GM19467 (cell line): ENCODE measurements at regions not wholly inside any gene's neighbourhood (a gene's known extent, or its start where the extent isn't known, plus 50 kb on each side); places are given as distances from the start of the nearest gene placed in this dataset.

Source experiments
- ATAC-seq: cut with Tn5 transposase; IDR thresholded peaks from one replicate; pipeline ENCODE4 v1.9.1; 2021; ENCODE audit warnings: mild to moderate bottlenecking, moderate library complexity; ENCODE audit not compliant: unreplicated experiment

DNA sequence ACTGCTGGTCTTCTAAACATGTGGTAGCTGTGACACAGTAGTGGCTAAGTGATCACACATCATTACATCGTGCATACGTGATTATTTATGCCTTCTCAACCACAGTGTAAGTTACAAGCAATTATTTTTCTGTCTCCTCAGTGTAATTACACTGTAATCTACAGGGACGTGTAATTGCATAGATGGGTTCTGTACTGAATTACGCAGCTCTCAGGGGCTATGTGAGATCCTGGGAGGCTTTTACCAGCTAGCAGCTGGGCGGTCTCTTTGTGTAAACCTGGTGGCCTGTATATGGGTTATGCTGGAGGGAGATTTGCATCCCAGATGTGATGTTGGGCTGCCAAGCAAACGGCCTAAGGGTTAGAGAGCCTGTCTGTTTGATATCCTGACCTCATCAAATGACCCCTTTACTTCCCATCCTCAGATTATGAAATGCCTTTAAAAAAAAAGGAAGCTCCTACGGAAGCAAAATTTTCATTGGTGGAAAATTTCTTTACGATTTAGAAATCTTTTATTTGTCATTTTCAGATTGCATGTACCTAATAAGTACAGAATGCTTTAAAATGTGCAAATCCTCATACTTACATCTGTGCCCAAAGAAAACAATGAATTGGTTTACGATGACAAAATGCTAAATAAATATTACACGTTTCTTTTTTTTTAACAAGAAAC, 402.8 kb upstream of the JAG1 start:
- no peak for ATAC-seq

- no peak for ATAC-seq
These were observed 403.4 kb upstream of the JAG1 start for GRCh38 chr20:11077226-11077625.

DNA sequence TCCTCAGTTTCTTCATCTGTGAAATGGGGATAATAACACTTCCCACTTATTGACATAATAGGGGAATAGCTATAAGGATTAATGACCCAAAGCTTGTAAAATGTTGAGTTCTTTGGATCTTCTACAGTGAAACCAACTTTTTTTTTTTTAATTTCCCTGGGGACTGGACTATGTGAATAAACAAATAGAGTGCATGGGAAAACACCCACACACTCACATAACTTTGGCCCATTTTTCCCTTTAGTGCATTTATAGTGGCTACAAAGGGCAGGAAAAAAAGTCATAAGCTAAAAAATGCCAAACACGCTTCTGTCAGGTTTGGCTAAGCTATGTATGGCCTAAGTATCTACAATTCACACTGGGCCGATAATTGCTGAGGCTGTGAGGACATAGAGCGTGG, 406.2 kb upstream of the JAG1 start:
- ATAC-seq = no peak

- ATAC-seq = no peak
These were observed 407.1 kb upstream of the JAG1 start for GRCh38 chr20:11080781-11081377.

DNA sequence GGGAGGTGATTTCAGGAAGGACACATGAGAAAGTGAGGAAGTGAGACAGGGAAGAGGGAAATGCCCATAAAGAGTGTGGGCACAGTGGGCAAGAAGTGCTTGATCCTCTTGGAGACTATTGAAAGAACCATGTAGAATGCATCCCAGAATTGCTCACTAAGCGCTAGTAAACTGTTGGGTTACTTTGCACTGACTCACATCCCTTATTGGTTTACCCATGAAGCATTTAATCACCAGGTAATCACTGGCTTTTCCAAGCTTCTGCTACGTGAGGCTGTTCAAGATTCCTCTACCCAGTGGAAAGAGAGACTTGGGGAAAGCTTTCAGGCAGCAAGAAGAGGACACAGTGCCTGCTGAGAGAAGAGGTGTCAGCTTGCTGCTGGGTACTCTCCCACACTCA, 410.0 kb upstream of the JAG1 start:
- no peak for ATAC-seq

DNA sequence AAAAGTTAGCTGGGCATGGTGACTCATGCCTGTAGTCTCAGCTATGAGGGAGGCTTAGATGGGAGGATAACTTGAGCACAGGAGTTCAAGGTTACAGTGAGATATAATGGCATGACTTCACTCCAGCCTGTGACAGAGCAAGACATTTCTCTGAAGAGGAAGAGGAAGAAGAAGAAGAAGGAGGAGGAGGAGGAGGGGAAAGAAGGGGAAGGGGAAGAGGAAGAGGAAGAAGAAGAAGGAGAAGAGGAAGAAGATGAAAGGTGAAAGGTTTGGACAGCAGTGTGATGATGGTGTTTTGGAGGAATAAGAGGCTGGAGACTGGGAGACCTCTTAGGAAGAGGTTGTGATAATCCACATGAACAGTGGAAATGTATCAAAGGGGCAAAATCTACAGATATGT, 410.7 kb upstream of the JAG1 start:
- no peak for ATAC-seq

DNA sequence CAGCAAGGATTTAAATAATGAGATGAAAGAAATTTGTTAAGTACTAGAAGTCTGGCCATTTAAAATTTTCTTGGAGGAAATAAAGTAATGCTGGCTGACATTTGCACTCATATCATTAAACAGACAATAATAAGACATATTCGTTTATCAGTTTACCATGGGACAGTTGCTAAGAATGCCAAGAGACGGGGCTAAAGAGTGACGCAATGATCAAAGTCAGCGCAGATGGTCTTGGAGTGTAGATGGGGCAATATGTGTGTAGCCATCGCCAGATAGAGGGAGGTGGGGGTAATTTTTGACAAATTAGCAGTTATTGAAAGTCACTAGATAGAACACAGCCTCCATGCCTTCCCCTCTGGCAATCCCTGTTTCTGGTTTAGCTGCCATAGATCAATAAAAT, 413.2 kb upstream of the JAG1 start:
- no peak for ATAC-seq

GRCh38 chr20:11090751-11091150, 417.0 kb upstream of the JAG1 start:
- no peak for ATAC-seq

DNA sequence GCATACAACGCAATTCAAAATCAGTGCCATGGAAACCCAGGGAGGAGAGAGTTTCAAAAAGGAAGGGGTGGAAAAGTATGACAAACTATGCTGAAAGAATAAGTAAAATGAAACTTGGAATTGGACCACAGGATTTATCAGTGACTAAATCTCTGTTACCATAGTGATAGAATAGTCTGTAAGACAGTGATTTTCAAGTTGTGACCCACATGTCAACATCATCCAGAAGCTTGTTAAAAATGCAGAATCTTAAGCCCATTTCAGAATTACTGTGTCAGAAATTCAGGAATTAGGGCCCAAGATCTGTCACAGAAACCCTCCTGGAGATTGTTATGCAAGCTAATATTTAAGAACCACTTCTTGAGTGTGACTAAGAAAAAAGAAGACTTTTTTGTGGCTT, 417.7 kb upstream of the JAG1 start:
- no peak for ATAC-seq

DNA sequence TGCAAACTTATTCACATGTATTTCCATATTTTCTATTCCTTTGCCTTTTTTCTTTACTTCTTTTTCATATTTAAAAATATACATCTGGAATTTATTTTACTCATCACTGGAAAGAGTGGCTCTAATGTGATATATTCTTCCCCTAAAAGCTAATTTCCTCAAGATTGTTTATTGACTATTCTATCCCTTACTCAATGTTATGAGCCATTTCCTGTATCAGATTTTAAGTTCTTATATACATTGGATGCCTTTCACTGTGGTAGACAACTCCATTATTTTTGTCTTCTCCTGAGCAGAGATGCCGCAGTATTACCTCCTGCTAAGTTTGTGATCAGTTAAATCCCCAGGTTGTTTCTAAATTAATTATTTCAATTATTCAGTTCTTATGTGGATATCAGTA, 418.4 kb upstream of the JAG1 start:
- no peak for ATAC-seq

DNA sequence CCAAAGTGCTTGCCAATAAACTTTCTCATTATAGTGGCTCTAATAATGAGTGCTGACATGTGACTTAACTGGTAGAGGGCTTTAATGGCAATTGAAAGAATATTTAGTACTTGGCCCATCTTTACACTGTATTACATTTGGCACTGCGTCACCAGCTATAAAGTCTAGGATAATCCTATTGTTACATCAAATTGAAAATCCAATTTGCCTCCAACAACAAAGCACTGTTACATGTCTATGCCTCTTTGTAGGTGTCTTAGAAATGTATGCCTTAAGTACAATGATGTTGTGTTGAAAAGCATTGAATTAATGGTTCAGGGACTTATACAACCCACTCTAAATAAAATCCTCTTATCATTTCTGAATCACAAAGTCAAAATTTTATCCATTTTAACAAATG, 420.4 kb upstream of the JAG1 start:
- no peak for ATAC-seq

GRCh38 chr20:11094711-11095110, 420.9 kb upstream of the JAG1 start:
- ATAC-seq = no peak

GRCh38 chr20:11098888-11099287, 425.1 kb upstream of the JAG1 start:
- ATAC-seq = no peak

GRCh38 chr20:11101243-11101642, 427.4 kb upstream of the JAG1 start:
- no peak for ATAC-seq

DNA sequence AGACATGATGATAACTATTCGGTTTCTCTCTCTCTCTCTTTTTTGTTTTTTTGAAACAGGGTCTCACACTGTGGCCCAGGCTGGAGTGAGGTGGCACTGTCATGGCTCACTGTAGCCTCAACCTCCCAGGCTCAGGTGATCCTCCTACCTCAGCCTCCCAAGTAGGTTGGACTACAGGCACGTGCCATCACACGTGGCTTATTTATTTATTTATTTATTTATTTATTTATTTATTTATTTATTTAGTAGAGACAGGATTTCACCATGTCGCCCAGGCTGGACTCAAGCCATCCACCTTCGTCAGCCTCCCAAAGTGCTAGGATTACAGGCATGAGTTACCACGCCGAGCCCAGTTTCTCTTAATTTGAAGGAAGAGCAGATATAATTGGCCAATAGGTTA, 427.9 kb upstream of the JAG1 start:
- no peak for ATAC-seq

- no peak for ATAC-seq
These were observed 430.1 kb upstream of the JAG1 start for GRCh38 chr20:11103866-11104265.

GRCh38 chr20:11108102-11108810, 434.5 kb upstream of the JAG1 start:
- no peak for ATAC-seq

DNA sequence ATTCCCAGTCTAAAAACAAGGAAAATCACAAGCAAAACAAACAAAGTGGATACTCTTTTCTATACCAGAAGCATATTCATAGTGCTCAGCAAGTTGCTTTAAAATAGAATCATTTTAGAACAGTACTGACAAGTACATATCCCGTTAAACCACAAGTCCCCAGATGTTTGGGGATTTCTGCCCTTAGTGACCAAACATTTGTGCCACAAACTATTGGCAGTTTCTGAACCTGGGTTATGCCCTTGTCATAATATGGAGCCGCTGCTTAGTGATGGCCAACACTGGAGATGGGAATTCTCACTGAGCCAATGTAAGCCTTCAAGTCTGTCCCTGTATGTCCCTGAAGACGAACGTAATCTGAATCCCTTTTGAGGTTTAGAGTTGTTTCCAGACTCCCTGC, 436.7 kb upstream of the JAG1 start:
- no peak for ATAC-seq

DNA sequence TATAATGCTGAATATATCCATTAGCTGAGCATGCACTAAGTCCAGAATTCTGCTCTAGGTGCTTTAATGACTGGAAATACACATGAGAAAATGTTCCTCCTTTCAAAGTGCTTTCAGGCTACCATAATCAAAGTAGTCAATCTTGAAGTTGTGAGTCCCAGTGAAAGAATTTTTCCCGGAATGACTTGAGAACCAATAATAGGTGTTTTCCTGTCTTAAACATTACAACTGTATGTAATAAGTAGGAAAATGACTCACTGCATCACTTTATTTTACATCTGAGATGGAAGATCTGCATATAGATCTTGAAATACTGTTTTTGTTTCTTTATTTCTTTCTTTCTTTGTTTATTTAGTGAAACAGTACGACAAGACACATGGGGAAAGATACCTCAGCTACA, 437.4 kb upstream of the JAG1 start:
- ATAC-seq = no peak

GRCh38 chr20:11112832-11113231, 439.0 kb upstream of the JAG1 start:
- no peak for ATAC-seq

- no peak for ATAC-seq
These were observed 440.6 kb upstream of the JAG1 start for GRCh38 chr20:11114382-11114781.

- no peak for ATAC-seq
These were observed 444.2 kb upstream of the JAG1 start for GRCh38 chr20:11117808-11118528.
